ENCODE measurements at regions not wholly inside any gene's neighbourhood (a gene's known extent, or its start where the extent isn't known, plus 50 kb on each side); places are given as distances from the start of the nearest gene placed in this dataset.

DNA sequence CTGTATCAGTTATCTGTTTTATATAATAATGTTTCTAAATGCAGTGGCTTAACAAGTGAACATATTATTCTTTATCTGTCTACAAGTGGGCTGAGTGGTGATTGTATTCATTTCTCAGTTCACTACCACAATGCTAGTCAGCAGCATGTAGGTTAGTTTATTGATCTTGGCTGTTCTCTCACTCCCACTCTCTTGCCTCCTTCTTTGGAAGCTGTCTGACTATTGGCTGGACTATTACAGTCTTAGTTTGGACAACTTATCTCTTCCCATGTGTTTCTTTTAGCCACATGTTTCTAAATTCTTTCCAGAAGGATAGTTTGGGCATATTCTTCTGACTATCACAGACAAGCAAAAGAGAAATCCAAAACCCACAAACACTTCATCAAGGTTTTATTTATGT is 459.5 kb upstream of the AGA start:
- no peak overlapping the region for H3K4me3 ChIP-seq (ENCODE audit: low read depth, low read length)
- H3K36me3 ChIP-seq: no peaks in the 10 kb centered on the region
- TF ChIP-seq, protein P1, sequence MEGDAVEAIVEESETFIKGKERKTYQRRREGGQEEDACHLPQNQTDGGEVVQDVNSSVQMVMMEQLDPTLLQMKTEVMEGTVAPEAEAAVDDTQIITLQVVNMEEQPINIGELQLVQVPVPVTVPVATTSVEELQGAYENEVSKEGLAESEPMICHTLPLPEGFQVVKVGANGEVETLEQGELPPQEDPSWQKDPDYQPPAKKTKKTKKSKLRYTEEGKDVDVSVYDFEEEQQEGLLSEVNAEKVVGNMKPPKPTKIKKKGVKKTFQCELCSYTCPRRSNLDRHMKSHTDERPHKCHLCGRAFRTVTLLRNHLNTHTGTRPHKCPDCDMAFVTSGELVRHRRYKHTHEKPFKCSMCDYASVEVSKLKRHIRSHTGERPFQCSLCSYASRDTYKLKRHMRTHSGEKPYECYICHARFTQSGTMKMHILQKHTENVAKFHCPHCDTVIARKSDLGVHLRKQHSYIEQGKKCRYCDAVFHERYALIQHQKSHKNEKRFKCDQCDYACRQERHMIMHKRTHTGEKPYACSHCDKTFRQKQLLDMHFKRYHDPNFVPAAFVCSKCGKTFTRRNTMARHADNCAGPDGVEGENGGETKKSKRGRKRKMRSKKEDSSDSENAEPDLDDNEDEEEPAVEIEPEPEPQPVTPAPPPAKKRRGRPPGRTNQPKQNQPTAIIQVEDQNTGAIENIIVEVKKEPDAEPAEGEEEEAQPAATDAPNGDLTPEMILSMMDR (IDR thresholded peaks at IDR 0.05; ENCODE audit: low read depth, low read length): no peak
- DNase-seq: no peak
- no peaks in the 10 kb centered on the region for H3K9me3 ChIP-seq
- H3K4me1 ChIP-seq: no peaks in the 10 kb centered on the region
- no peaks in the 10 kb centered on the region for H3K27me3 ChIP-seq

GRCh38 chr4:177902386-177902785 is 460.1 kb upstream of the AGA start:
- Histone ChIP-seq H3K36me3 (no peaks in the 10 kb centered on the region), H3K4me3 (ENCODE audit: low read depth, low read length) (no peak overlapping the region), H3K9me3 (no peaks in the 10 kb centered on the region), H3K27me3 (no peaks in the 10 kb centered on the region), H3K4me1 (no peaks in the 10 kb centered on the region)
- DNase-seq: no peak
- TF ChIP-seq, protein P1 (IDR thresholded peaks at IDR 0.05; ENCODE audit: low read depth, low read length): no peak

DNA sequence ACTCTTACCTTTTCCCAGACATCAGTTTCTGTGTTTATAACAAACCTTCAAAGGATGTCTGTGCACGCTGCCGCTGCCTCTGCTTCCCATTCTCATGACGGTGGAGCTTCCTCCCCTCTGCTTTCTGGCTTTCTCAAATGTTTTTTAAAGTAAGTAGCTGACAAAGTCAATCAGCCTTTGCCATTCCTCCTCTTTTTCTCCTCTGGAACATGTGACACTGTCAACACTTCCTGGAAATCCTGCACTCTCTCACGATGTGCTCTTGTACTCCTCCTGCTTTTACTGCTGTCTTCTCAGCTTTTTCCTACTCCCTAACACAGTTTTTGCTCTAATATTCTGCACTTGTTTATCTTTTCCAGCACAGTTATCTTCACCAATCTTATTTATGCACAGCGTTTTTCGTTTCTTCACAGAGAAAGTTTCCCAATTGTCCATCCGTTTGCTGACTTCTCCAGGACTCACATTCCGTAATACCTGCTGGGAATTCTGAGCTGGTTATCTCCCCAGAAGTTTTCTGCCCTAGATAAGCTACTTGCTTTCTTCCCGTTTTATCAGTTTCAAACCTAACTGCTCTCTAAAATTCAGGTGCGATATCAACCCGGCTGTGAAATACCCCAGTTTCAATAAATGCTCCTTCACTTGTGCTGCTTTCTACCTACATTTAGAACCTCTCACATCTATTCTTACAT is 465.6 kb upstream of the AGA start:
- H3K4me3 ChIP-seq (ENCODE audit: low read depth, low read length): peak overlapping the region; percentile 40
- TF ChIP-seq, protein P1 (IDR thresholded peaks at IDR 0.05; ENCODE audit: low read depth, low read length): no peak
- no peaks in the 10 kb centered on the region for H3K4me1 ChIP-seq
- H3K27me3 ChIP-seq: no peaks in the 10 kb centered on the region
- DNase-seq: no peak
- H3K36me3 ChIP-seq: no peaks in the 10 kb centered on the region
- no peaks in the 10 kb centered on the region for H3K9me3 ChIP-seq

DNA sequence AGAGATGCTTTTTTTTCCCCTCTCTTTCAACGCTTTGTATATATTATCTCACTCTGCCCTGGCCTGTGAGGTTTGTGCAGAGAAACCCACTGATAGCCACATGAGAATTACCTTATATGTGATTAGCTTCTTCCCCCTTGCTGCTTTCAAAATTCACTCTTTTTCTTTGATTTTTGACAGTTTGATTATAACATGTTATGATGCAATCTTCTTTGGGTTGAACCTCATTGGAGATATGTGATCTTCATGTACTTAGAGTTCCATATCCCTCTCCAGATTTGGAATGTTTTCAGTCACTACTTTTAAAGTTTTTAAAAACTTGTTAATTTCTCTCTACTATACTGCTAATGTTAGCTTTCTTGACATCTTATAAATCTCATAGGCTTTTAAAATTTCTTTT is 479.5 kb upstream of the AGA start:
- DNase-seq: no peak
- Histone ChIP-seq H3K9me3 (no peaks in the 10 kb centered on the region), H3K36me3 (no peaks in the 10 kb centered on the region), H3K4me1 (no peaks in the 10 kb centered on the region), H3K4me3 (ENCODE audit: low read depth, low read length) (no peak overlapping the region), H3K27me3 (no peaks in the 10 kb centered on the region)
- TF ChIP-seq, protein P1 (IDR thresholded peaks at IDR 0.05; ENCODE audit: low read depth, low read length): no peak

DNA sequence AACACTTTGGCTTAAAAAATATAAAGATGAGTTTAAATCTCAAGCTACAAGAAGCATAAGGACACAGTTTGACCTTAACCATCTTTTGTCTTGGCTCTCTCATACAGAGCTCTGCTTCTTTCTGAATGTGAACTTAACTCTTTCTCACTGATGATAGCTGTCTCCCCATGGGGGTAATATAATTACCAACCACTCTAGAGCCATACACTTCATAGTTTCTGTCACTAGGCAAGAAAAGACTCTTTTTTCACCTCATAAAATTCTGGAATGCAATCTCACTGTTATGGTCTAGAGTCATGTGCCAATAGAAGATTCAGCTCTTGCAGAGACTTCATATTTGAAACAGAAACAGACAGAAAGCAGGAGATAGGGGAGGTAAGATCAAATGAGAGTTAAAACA is 481.7 kb upstream of the AGA start:
- Histone ChIP-seq H3K27me3 (no peaks in the 10 kb centered on the region), H3K36me3 (no peaks in the 10 kb centered on the region), H3K4me1 (no peaks in the 10 kb centered on the region), H3K4me3 (ENCODE audit: low read depth, low read length) (no peak overlapping the region), H3K9me3 (no peaks in the 10 kb centered on the region)
- TF ChIP-seq, protein P1 (IDR thresholded peaks at IDR 0.05; ENCODE audit: low read depth, low read length): no peak
- DNase-seq: no peak

GRCh38 chr4:177937041-177937440 is 494.8 kb upstream of the AGA start:
- H3K4me3 ChIP-seq (ENCODE audit: low read depth, low read length): no peak overlapping the region
- no peaks in the 10 kb centered on the region for H3K9me3 ChIP-seq
- TF ChIP-seq, protein P1 (IDR thresholded peaks at IDR 0.05; ENCODE audit: low read depth, low read length): no peak
- no peaks in the 10 kb centered on the region for H3K27me3 ChIP-seq
- H3K36me3 ChIP-seq: no peaks in the 10 kb centered on the region
- no peak for DNase-seq
- H3K4me1 ChIP-seq: no peaks in the 10 kb centered on the region
